ENCODE measurements at regions not wholly inside any gene's neighbourhood (a gene's known extent, or its start where the extent isn't known, plus 50 kb on each side); places are given as distances from the start of the nearest gene placed in this dataset.
"Not testable (repeated sequence)": the region's sequence is repeated elsewhere in the genome, so short reads cannot be mapped to it uniquely, and the experiment has no call there.

DNA sequence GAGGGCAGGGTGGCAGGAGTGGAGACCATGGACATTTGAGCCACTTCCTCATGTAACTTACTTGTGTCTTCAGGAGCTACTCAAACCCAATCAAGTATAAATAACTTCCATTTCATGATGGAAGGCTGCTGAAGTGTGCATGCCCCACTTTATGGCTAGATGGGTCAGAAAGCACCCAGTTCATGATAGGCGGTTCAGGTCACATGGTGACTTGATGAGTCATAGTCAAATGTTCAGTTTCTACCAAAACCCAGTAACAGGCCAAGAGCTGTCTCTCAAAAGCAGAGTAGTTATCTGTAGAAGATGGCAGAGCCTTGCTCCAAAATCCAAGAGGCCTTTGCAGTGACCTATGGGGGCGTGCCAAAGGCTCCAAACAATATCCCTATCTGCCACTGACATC is 133.7 kb upstream of the TENT5A start:
- TF ChIP-seq, protein P1, sequence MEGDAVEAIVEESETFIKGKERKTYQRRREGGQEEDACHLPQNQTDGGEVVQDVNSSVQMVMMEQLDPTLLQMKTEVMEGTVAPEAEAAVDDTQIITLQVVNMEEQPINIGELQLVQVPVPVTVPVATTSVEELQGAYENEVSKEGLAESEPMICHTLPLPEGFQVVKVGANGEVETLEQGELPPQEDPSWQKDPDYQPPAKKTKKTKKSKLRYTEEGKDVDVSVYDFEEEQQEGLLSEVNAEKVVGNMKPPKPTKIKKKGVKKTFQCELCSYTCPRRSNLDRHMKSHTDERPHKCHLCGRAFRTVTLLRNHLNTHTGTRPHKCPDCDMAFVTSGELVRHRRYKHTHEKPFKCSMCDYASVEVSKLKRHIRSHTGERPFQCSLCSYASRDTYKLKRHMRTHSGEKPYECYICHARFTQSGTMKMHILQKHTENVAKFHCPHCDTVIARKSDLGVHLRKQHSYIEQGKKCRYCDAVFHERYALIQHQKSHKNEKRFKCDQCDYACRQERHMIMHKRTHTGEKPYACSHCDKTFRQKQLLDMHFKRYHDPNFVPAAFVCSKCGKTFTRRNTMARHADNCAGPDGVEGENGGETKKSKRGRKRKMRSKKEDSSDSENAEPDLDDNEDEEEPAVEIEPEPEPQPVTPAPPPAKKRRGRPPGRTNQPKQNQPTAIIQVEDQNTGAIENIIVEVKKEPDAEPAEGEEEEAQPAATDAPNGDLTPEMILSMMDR (IDR thresholded peaks at IDR 0.05; ENCODE audit: unreplicated experiment in 3 of 3) = no peak
- Mint-ChIP-seq H3K4me1 (no peaks in the 10 kb centered on the region), H3K27ac (no peak overlapping the region), H3K36me3 (ENCODE audit: low read depth) (no peaks in the 10 kb centered on the region), H3K4me3 (no peak overlapping the region), H3K9me3 (no peaks in the 10 kb centered on the region), H3K27me3 (ENCODE audit: low read depth) (no peaks in the 10 kb centered on the region)

DNA sequence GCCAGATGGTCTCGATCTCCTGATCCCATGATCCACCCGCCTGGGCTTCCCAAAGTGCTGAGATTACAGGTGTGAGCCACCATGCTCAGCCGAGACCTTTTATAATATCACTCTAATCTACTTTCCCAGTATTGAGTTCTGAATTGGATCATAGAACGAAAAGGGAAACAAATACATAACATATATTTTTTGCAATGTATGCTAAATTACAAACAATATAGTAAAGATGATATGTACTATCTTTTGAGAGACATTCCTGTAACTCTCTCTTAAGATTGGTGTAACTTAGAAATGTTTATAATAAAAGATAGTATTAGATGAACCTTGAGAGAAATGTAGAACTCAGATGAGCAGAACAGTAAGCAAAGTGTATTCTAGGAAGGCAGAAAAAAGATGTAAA is 129.2 kb upstream of the TENT5A start:
- H3K27ac Mint-ChIP-seq = no peak overlapping the region
- TF ChIP-seq, protein P1 (IDR thresholded peaks at IDR 0.05; ENCODE audit: unreplicated experiment in 3 of 3) = no peak
- H3K4me1 Mint-ChIP-seq = no peaks in the 10 kb centered on the region
- no peak overlapping the region for H3K4me3 Mint-ChIP-seq
- H3K27me3 Mint-ChIP-seq (ENCODE audit: low read depth) = no peaks in the 10 kb centered on the region
- no peaks in the 10 kb centered on the region for H3K9me3 Mint-ChIP-seq
- no peaks in the 10 kb centered on the region for H3K36me3 Mint-ChIP-seq (ENCODE audit: low read depth)

DNA sequence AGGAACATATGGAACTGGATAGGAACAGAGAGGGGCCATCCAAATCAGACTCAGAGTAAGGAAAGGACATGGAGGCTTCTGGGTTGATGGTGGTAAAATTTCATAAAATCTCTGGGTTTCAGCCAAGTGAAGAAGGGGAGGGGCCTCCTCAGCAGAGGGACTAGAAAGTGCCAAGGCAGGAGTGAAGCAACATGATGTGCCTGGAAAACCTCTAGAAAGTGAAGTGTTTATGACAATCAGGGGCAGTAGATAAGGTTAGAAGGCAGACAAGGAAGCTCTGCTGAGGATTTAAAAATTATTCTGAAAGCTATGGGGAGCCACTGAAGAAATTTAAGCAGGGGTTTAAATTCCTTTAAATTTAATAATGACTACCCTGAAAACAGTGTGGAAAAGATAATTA is 126.0 kb upstream of the TENT5A start:
- Mint-ChIP-seq H3K27ac (no peak overlapping the region), H3K9me3 (peaks cover 11% of the 10 kb centered on the region), H3K4me3 (no peak overlapping the region), H3K4me1 (no peaks in the 10 kb centered on the region), H3K36me3 (ENCODE audit: low read depth) (no peaks in the 10 kb centered on the region), H3K27me3 (ENCODE audit: low read depth) (no peaks in the 10 kb centered on the region)
- TF ChIP-seq, protein P1 (IDR thresholded peaks at IDR 0.05; ENCODE audit: unreplicated experiment in 3 of 3) = no peak

DNA sequence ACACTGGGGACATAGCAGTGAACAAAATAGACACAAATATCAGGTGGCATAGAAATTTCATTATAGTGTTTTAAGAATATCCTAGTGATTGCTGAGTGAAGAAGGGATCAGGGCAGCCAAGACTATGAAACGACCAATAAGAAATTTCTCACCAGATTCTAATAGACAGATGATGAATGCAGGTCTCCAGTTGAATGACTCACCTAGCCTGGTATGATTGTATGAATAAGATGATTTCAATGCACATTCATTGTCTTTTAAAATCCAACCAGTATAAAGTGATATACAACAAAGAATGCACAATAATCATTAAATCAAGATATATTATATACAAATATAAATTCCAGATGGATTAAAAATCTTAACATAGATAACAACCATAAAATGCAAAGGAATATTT is 124.5 kb upstream of the TENT5A start:
- TF ChIP-seq, protein P1 (IDR thresholded peaks at IDR 0.05; ENCODE audit: unreplicated experiment in 3 of 3) = no peak
- H3K9me3 Mint-ChIP-seq = peaks cover 20% of the 10 kb centered on the region
- no peak overlapping the region for H3K27ac Mint-ChIP-seq
- H3K4me3 Mint-ChIP-seq = no peak overlapping the region
- H3K36me3 Mint-ChIP-seq (ENCODE audit: low read depth) = no peaks in the 10 kb centered on the region
- H3K4me1 Mint-ChIP-seq = no peaks in the 10 kb centered on the region
- no peaks in the 10 kb centered on the region for H3K27me3 Mint-ChIP-seq (ENCODE audit: low read depth)

DNA sequence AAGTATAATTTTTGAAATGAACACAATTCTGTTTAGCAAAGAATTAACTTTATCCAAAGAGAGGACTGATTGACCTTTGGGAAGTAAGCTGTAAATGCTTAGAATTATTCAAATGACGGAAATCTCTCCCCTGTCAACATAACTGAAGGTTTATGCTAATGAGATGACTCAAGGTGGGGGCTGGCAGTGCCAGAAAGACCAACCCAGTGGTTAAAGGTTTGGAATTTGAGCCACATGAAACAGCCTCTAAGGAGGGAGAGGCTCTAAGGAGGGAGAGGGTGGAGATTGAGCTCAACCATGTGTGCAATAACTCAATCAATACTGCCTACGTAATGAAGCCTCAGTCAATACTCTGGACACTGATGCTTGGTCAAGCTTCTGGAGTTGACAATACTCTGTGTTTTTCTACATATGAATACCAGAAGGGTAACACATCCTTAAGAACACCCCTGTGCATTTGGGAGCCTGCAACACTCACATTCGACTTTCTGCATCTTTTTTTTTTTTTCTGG is 123.4 kb upstream of the TENT5A start:
- no peak overlapping the region for H3K4me3 Mint-ChIP-seq
- H3K36me3 Mint-ChIP-seq (ENCODE audit: low read depth) = no peaks in the 10 kb centered on the region
- no peak overlapping the region for H3K27ac Mint-ChIP-seq
- TF ChIP-seq, protein P1 (IDR thresholded peaks at IDR 0.05; ENCODE audit: unreplicated experiment in 3 of 3) = no peak
- peaks cover 30% of the 10 kb centered on the region for H3K9me3 Mint-ChIP-seq
- no peaks in the 10 kb centered on the region for H3K27me3 Mint-ChIP-seq (ENCODE audit: low read depth)
- H3K4me1 Mint-ChIP-seq = no peaks in the 10 kb centered on the region

DNA sequence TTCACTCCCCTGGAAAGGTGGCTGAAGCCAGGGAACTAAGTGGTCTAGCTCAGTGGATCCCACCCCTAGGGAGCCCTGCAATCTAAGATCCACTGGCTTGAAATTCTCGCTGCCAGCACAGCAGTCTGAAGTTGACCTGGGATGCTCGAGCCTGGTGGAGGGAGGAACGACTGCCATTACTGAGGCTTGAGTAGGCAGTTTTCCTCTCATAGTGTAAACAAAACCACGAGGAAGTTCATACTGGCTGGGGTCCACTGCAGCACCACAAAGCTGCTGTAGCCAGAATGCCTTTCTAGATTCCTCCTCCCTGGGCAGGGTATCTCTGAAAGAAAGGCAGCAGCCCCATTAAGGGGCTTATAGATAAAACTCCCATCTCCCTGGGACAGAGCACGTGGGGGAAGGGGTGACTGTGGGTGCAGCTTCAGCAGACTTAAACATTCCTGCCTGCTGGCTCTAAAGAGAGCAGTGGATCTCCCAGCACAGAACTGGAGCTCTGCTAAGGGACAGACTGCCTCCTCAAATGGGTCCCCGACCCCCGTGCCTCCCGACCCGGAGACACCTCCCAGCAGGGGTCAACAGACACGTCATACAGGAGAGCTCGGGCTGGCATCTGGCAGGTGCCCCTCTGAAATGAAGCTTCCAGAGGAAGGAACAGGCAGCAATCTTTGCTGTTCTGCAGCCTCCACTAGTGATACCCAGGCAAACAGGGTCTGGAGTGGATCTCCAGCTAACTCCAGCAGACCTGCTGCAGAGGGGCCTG is 117.4 kb upstream of the TENT5A start:
- H3K4me1 Mint-ChIP-seq; H3K27ac Mint-ChIP-seq; H3K4me3 Mint-ChIP-seq; H3K27me3 Mint-ChIP-seq (ENCODE audit: low read depth); H3K36me3 Mint-ChIP-seq (ENCODE audit: low read depth): not testable (repeated sequence)
- peaks cover 29% of the 10 kb centered on the region for H3K9me3 Mint-ChIP-seq
